ENCODE measurements at regions not wholly inside any gene's neighbourhood (a gene's known extent, or its start where the extent isn't known, plus 50 kb on each side); places are given as distances from the start of the nearest gene placed in this dataset.
A peak's percentile ranks its signal among the peaks of the same experiment; 100 is the strongest.
"Not testable (repeated sequence)": the region's sequence is repeated elsewhere in the genome, so short reads cannot be mapped to it uniquely, and the experiment has no call there.

GRCh38 chr2:43065036-43065435 lies 161.4 kb downstream of the ZFP36L2 start:
- intact Hi-C loops (cut with DNase I; ENCODE audit: low total_unique reads): no loop called here
- Histone ChIP-seq H3K27me3 (no peaks in the 10 kb centered on the region), H3K9me3 (peaks cover 0 to 6% of the 10 kb centered on the region in 2 donors), H3K4me1 (no peaks in the 10 kb centered on the region), H3K27ac (no peak overlapping the region), H3K36me3 (no peaks in the 10 kb centered on the region), H3K4me3 (no peak overlapping the region)
- peak in 1 of 2 donors; percentile 7 for DNase-seq
- no peak for TF ChIP-seq POLR2A (IDR thresholded peaks at IDR 0.05)
- TF ChIP-seq, protein P1, sequence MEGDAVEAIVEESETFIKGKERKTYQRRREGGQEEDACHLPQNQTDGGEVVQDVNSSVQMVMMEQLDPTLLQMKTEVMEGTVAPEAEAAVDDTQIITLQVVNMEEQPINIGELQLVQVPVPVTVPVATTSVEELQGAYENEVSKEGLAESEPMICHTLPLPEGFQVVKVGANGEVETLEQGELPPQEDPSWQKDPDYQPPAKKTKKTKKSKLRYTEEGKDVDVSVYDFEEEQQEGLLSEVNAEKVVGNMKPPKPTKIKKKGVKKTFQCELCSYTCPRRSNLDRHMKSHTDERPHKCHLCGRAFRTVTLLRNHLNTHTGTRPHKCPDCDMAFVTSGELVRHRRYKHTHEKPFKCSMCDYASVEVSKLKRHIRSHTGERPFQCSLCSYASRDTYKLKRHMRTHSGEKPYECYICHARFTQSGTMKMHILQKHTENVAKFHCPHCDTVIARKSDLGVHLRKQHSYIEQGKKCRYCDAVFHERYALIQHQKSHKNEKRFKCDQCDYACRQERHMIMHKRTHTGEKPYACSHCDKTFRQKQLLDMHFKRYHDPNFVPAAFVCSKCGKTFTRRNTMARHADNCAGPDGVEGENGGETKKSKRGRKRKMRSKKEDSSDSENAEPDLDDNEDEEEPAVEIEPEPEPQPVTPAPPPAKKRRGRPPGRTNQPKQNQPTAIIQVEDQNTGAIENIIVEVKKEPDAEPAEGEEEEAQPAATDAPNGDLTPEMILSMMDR (IDR thresholded peaks at IDR 0.05): no peak

- H3K4me1 ChIP-seq; intact Hi-C loops (cut with DNase I; ENCODE audit: low total_unique reads); H3K36me3 ChIP-seq; H3K27ac ChIP-seq; H3K27me3 ChIP-seq; H3K4me3 ChIP-seq; H3K9me3 ChIP-seq: not testable (repeated sequence)
- peak in 1 of 2 donors; percentile 8 for DNase-seq
Measured at GRCh38 chr2:43063096-43063495, 163.3 kb downstream of the ZFP36L2 start.

- TF ChIP-seq POLR2A (IDR thresholded peaks at IDR 0.05): no peak
- TF ChIP-seq, protein P1 (IDR thresholded peaks at IDR 0.05): no peak
- H3K4me1 ChIP-seq: no peaks in the 10 kb centered on the region
- intact Hi-C loops (cut with DNase I; ENCODE audit: low total_unique reads): no loop called here
- H3K36me3 ChIP-seq: no peaks in the 10 kb centered on the region
- H3K9me3 ChIP-seq: peaks cover 0 to 6% of the 10 kb centered on the region in 2 donors
- no peaks in the 10 kb centered on the region for H3K27me3 ChIP-seq
- no peak for DNase-seq
- H3K4me3 ChIP-seq: no peak overlapping the region
- no peak overlapping the region for H3K27ac ChIP-seq
Measured at GRCh38 chr2:43062058-43062457, 164.3 kb downstream of the ZFP36L2 start.

DNA sequence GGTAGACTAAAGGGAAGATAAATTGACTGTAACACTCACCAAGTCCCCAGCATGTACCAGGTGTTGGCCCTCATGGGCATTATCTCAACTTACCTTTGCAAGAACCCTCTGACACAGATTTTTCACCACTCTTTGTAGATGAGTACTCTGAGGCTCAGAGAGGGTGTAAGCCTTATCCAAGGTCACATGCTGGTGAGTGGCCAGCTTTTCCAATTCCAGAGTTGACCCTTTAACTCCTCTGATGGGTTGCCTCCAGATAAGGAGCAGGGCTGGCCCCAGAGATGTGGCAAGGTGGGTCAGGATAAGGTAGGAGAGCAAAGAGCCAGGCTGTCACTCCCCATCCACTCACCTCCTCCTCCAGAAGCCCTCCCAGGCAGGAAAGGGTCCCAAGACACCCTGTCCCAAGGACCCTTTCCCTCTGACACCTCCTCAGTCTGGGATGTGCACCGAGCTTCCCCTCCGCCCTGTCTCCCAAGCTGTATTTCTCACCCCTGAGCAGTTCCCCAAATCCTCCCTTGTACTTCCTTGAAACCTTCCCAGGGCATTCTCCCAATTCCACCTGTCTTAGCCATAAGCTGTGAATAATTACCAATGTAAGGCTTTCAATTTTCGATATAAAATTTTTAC lies 165.9 kb downstream of the ZFP36L2 start:
- DNase-seq: peak in 1 of 2 donors; percentile 5
- Histone ChIP-seq H3K27ac (no peak overlapping the region), H3K9me3 (peaks cover 0 to 6% of the 10 kb centered on the region in 2 donors), H3K4me3 (no peak overlapping the region), H3K4me1 (no peaks in the 10 kb centered on the region), H3K27me3 (no peaks in the 10 kb centered on the region), H3K36me3 (no peaks in the 10 kb centered on the region)
- TF ChIP-seq POLR2A (IDR thresholded peaks at IDR 0.05): no peak
- TF ChIP-seq, protein P1 (IDR thresholded peaks at IDR 0.05): no peak
- intact Hi-C loops (cut with DNase I; ENCODE audit: low total_unique reads): no loop called here

DNA sequence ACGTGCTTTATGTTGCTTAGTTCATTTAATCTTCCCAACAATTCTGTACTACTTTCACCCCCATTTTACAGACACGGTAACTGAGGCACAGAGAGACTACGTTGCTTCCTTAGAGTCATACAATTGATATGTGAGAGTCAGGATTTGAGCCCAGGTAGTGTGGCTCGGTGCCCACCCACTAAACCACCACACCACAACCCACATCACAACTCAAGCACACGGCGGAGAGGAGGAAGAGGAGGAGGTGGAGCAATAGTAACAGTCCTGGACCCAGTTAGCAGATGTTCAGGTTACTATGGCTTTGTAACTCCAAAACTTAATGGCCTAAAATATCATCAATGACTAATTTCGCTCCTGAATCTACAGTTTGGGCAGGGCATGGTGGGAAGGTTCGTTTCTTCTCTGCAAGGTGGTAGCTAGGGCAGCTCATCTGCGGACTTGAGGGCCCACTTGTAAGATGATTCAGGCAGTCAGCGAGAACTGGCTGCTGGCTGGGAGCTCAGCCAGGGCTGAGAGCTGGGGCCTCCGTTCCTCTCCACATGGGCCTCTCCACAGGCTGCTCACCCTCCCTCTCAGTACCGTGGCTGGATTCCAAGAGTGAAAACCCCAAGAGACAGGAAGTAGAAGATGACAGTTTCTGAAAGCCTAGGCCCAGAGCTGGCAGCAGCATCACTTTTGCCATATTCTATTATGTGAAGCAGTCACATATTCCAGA lies 167.1 kb downstream of the ZFP36L2 start:
- DNase-seq: peak; percentile 71 to 75
- intact Hi-C loops (cut with DNase I; ENCODE audit: low total_unique reads): no loop called here
- H3K27ac ChIP-seq: no peak overlapping the region

More for the DNA sequence above, 167.1 kb downstream of the ZFP36L2 start:
- no peaks in the 10 kb centered on the region for H3K36me3 ChIP-seq
- H3K27me3 ChIP-seq: no peaks in the 10 kb centered on the region
- peaks cover 0 to 6% of the 10 kb centered on the region in 2 donors for H3K9me3 ChIP-seq
- TF ChIP-seq, protein P1 (IDR thresholded peaks at IDR 0.05): no peak
- TF ChIP-seq POLR2A (IDR thresholded peaks at IDR 0.05): no peak
- H3K4me1 ChIP-seq: no peaks in the 10 kb centered on the region
- no peak overlapping the region for H3K4me3 ChIP-seq
